Ishikawa (cell line): ENCODE measurements at regions not wholly inside any gene's neighbourhood (a gene's known extent, or its start where the extent isn't known, plus 50 kb on each side); places are given as distances from the start of the nearest gene placed in this dataset.

Experiments used
- CEBPB ChIP-seq: IDR thresholded peaks from 2 replicates; pipeline ENCODE4 v1.6.1; 2012
- EP300 ChIP-seq: IDR thresholded peaks from 2 replicates; pipeline ENCODE4 v1.6.1; 2012; ENCODE audit warnings: borderline replicate concordance
- MAX ChIP-seq: IDR thresholded peaks from 2 replicates; pipeline ENCODE4 v1.6.1; 2012
- NFIC ChIP-seq: IDR thresholded peaks from 2 replicates; pipeline ENCODE4 v1.6.1; 2012
- TAF1 ChIP-seq: IDR thresholded peaks from 2 replicates; pipeline ENCODE4 v1.6.1; 2012; ENCODE audit warnings: low read depth, mild to moderate bottlenecking
- TCF12 ChIP-seq: IDR thresholded peaks from 2 replicates; pipeline ENCODE4 v1.6.1; 2012; ENCODE audit warnings: low read depth
- TEAD4 ChIP-seq: IDR thresholded peaks from 2 replicates; pipeline ENCODE4 v1.6.1; 2012
- USF1 ChIP-seq: IDR thresholded peaks from 2 replicates; pipeline ENCODE4 v1.6.1; 2012
- YY1 ChIP-seq: IDR thresholded peaks from 2 replicates; pipeline ENCODE4 v1.6.1; 2012; ENCODE audit warnings: low read depth
- TF ChIP-seq, protein P1 (sequence below): IDR thresholded peaks from 2 replicates; pipeline ENCODE4 v1.6.1; 2012; ENCODE audit warnings: low read depth, mild to moderate bottlenecking

DNA sequence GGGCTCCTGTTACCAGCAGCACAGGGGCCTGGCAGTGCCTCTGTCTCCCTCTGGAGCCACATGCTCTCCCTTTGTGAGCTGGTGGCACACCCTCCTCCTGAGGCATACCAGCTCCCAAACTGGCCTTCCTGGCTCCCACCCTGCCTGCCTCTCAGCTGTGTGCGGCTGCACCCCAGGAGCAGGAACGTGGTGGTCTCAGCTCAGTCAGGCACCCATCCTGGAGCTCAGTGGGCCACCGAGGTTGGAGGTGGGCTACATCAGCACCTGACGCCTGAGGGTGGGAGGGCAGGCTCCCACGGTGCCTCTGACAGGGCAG is 85.9 kb upstream of the NKX1-1 start:
- no peak for TF ChIP-seq CEBPB
- TF ChIP-seq EP300: no peak
- TF ChIP-seq, protein P1, sequence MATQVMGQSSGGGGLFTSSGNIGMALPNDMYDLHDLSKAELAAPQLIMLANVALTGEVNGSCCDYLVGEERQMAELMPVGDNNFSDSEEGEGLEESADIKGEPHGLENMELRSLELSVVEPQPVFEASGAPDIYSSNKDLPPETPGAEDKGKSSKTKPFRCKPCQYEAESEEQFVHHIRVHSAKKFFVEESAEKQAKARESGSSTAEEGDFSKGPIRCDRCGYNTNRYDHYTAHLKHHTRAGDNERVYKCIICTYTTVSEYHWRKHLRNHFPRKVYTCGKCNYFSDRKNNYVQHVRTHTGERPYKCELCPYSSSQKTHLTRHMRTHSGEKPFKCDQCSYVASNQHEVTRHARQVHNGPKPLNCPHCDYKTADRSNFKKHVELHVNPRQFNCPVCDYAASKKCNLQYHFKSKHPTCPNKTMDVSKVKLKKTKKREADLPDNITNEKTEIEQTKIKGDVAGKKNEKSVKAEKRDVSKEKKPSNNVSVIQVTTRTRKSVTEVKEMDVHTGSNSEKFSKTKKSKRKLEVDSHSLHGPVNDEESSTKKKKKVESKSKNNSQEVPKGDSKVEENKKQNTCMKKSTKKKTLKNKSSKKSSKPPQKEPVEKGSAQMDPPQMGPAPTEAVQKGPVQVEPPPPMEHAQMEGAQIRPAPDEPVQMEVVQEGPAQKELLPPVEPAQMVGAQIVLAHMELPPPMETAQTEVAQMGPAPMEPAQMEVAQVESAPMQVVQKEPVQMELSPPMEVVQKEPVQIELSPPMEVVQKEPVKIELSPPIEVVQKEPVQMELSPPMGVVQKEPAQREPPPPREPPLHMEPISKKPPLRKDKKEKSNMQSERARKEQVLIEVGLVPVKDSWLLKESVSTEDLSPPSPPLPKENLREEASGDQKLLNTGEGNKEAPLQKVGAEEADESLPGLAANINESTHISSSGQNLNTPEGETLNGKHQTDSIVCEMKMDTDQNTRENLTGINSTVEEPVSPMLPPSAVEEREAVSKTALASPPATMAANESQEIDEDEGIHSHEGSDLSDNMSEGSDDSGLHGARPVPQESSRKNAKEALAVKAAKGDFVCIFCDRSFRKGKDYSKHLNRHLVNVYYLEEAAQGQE: no peak
- no peak for TF ChIP-seq YY1
- no peak for TF ChIP-seq TEAD4
- no peak for TF ChIP-seq MAX
- no peak for TF ChIP-seq NFIC
- no peak for TF ChIP-seq TCF12
- TF ChIP-seq USF1: no peak
- TF ChIP-seq TAF1: no peak
